Glutamatergic neuron (in vitro differentiated cells): ENCODE measurements at regions not wholly inside any gene's neighbourhood (a gene's known extent, or its start where the extent isn't known, plus 50 kb on each side); places are given as distances from the start of the nearest gene placed in this dataset.
A peak's percentile ranks its signal among the peaks of the same experiment; 100 is the strongest.

Experiments
- DNase-seq: peaks from one replicate; pipeline ENCODE4 v3.0.0; 2022
- H3K27ac Mint-ChIP-seq: one replicate; pipeline ENCODE4 v1.8.0; 2020; ENCODE audit warnings: mild to moderate bottlenecking, mixed read lengths, inconsistent platforms; ENCODE audit not compliant: unreplicated experiment
- H3K27me3 Mint-ChIP-seq: one replicate; pipeline ENCODE4 v1.8.0; 2020; ENCODE audit warnings: mild to moderate bottlenecking, moderate library complexity, mixed read lengths, inconsistent platforms; ENCODE audit not compliant: unreplicated experiment
- H3K36me3 Mint-ChIP-seq: one replicate; pipeline ENCODE4 v1.8.0; 2020; ENCODE audit warnings: mild to moderate bottlenecking, mixed read lengths, inconsistent platforms; ENCODE audit not compliant: unreplicated experiment
- H3K4me1 Mint-ChIP-seq: one replicate; pipeline ENCODE4 v1.8.0; 2020; ENCODE audit warnings: mild to moderate bottlenecking, low read depth, mixed read lengths, inconsistent platforms; ENCODE audit not compliant: unreplicated experiment
- H3K4me3 Mint-ChIP-seq: one replicate; pipeline ENCODE4 v1.8.0; 2020; ENCODE audit warnings: mild to moderate bottlenecking, mixed read lengths, inconsistent platforms; ENCODE audit not compliant: unreplicated experiment
- H3K9me3 Mint-ChIP-seq: one replicate; pipeline ENCODE4 v1.8.0; 2020; ENCODE audit warnings: mild to moderate bottlenecking, moderate library complexity, mixed read lengths, inconsistent platforms; ENCODE audit not compliant: unreplicated experiment
- TF ChIP-seq, protein P1 (sequence below): fragments of 200-600 bp; sonication (generic); IDR thresholded peaks from one replicate; pipeline ENCODE4 v1.5.0; 2021; ENCODE audit not compliant: partially characterized antibody, unreplicated experiment

GRCh38 chr13:64540468-64540867, 2689.7 kb downstream of the PCDH9 start:
- Mint-ChIP-seq H3K4me3 (peak overlapping the region; percentile 52), H3K9me3 (no peaks in the 10 kb centered on the region), H3K27ac (peak overlapping the region; percentile 77), H3K27me3 (peaks cover 3% of the 10 kb centered on the region), H3K4me1 (peaks cover 26% of the 10 kb centered on the region), H3K36me3 (no peaks in the 10 kb centered on the region)
- TF ChIP-seq, protein P1, sequence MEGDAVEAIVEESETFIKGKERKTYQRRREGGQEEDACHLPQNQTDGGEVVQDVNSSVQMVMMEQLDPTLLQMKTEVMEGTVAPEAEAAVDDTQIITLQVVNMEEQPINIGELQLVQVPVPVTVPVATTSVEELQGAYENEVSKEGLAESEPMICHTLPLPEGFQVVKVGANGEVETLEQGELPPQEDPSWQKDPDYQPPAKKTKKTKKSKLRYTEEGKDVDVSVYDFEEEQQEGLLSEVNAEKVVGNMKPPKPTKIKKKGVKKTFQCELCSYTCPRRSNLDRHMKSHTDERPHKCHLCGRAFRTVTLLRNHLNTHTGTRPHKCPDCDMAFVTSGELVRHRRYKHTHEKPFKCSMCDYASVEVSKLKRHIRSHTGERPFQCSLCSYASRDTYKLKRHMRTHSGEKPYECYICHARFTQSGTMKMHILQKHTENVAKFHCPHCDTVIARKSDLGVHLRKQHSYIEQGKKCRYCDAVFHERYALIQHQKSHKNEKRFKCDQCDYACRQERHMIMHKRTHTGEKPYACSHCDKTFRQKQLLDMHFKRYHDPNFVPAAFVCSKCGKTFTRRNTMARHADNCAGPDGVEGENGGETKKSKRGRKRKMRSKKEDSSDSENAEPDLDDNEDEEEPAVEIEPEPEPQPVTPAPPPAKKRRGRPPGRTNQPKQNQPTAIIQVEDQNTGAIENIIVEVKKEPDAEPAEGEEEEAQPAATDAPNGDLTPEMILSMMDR = no peak
- DNase-seq = no peak

- peaks cover 26% of the 10 kb centered on the region for H3K4me1 Mint-ChIP-seq
Observed at GRCh38 chr13:64538711-64539110, 2691.4 kb downstream of the PCDH9 start.

DNA sequence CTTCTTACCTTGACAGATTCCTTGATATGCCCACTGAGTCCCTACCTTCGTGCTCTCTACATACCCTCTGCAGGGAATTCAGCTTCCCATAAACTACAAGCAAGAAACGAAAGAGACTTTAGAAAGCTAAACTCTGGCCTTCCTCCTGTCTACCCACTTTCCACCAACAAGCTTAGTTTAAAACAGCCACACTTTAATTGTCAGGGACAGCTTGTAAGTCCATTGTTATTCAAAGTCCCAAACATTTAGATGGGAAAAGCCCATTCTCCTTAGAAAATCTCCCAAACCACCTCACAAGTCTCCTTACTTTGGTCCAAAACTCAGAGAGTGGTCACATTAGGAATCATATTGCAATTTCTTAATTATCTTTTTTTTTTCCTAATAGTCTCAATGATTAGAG, 2695.8 kb downstream of the PCDH9 start:
- no peak for DNase-seq
- Mint-ChIP-seq H3K9me3 (no peaks in the 10 kb centered on the region), H3K4me1 (peaks cover 6% of the 10 kb centered on the region), H3K4me3 (no peak overlapping the region), H3K27ac (no peak overlapping the region), H3K27me3 (no peaks in the 10 kb centered on the region), H3K36me3 (no peaks in the 10 kb centered on the region)
- TF ChIP-seq, protein P1 = no peak

More at GRCh38 chr13:64538711-64539110, 2691.4 kb downstream of the PCDH9 start:
- peaks cover 3% of the 10 kb centered on the region for H3K27me3 Mint-ChIP-seq
- TF ChIP-seq, protein P1 = no peak
- H3K4me3 Mint-ChIP-seq = no peak overlapping the region
- H3K27ac Mint-ChIP-seq = no peak overlapping the region
- H3K36me3 Mint-ChIP-seq = no peaks in the 10 kb centered on the region
- H3K9me3 Mint-ChIP-seq = no peaks in the 10 kb centered on the region
- no peak for DNase-seq

DNA sequence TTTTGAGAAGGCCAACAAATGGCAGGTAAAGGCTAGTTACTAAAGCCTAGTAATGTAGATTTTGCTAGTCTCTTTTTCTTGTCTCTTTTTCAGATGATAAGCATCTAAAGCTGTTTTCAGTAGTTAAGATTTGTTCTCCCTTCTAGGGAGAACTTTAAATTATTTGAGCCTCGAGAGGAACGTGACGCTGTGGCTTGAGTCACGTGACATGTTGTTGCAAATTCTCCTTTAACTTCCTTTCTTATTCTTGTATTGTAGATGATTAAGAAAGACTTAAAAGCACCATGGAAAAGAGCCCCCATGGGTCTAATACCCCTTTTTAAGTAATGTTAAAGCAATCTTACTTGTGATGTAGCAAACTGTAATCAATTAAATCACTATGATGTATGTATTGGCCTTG, 2698.7 kb downstream of the PCDH9 start:
- H3K27me3 Mint-ChIP-seq = no peaks in the 10 kb centered on the region
- DNase-seq = no peak
- H3K4me1 Mint-ChIP-seq = no peaks in the 10 kb centered on the region
- TF ChIP-seq, protein P1 = no peak
- no peak overlapping the region for H3K4me3 Mint-ChIP-seq
- no peaks in the 10 kb centered on the region for H3K36me3 Mint-ChIP-seq
- no peaks in the 10 kb centered on the region for H3K9me3 Mint-ChIP-seq
- no peak overlapping the region for H3K27ac Mint-ChIP-seq

DNA sequence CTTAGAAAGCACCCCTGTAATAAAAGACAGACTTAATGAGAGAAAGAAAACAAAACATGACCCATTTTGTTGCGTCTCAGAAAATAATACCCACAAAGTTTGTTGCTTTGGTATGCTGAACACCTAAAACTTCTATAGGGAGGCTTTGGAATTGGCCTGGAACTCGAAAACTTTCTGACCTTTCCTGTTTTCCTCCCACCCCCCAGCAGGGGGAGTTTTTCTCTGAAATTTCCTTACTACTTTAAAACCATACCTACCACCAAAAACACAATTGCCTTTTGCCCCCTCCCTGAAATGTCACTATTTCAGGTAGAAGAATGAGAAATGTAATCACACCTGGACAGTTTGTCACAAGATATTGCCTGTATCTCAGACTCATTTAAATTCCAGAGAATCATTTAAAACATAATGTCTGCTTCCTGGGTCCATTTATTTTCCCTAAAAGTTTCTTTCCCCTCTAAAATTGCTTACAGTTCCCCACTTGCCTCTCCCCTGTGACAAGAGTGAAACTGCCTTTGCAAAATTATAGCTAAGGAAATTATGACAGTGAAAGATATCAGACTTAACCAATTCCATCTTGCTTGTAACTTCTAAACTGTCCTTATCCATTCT, 2700.2 kb downstream of the PCDH9 start:
- TF ChIP-seq, protein P1 = peak; percentile 88
- DNase-seq = peak; percentile 18
- Mint-ChIP-seq H3K27ac (no peak overlapping the region), H3K9me3 (no peaks in the 10 kb centered on the region), H3K4me1 (no peaks in the 10 kb centered on the region), H3K4me3 (no peak overlapping the region), H3K27me3 (no peaks in the 10 kb centered on the region), H3K36me3 (no peaks in the 10 kb centered on the region)
